SK-N-SH (cell line): ENCODE measurements at regions not wholly inside any gene's neighbourhood (a gene's known extent, or its start where the extent isn't known, plus 50 kb on each side); places are given as distances from the start of the nearest gene placed in this dataset.

Source experiments
- CTCF ChIA-PET: fragments of 300-600, 350-600 bp; formaldehyde crosslinking; extraction: SDS; loops from one replicate; lab custom pipeline; 2021; lab: Yijun Ruan, JAX
- POLR2A ChIA-PET: fragments of 350-600 bp; sonication (Branson Sonifier 250); formaldehyde crosslinking; extraction: SDS; loops from one replicate; lab custom pipeline; 2020; ENCODE audit warnings: antibody characterized with exemption, inconsistent platforms; lab: Yijun Ruan, JAX
- DNase-seq: peaks from one replicate; pipeline ENCODE4 v3.0.0; 2012
- H2AFZ ChIP-seq: fragments of 200-600 bp; sonication (generic); 2 replicates; pipeline ENCODE4 v1.8.1; 2016; ENCODE audit warnings: antibody characterized with exemption, mild to moderate bottlenecking, low read depth
- H3F3A ChIP-seq: fragments of 200-600 bp; sonication (generic); replicated peaks from 2 replicates; pipeline ENCODE3; 2016; ENCODE audit warnings: antibody characterized with exemption, mild to moderate bottlenecking; ENCODE audit not compliant: insufficient read depth
- H3K27ac ChIP-seq, 2 experiments: fragments of 200-500 bp in 1 of 2; fragments of 200-600 bp in 1 of 2; sonication (Bioruptor generic) in 1 of 2; sonication (generic), shearing (Covaris generic) in 1 of 2; 2 replicates each; pipeline versions ENCODE4 v1.5.1 to v1.6.1; 2014 to 2016; ENCODE audit warnings: low read depth in 2 of 2, inconsistent platforms in 1 of 2, low read length in 1 of 2, mild to moderate bottlenecking in 1 of 2, mixed read lengths in 1 of 2
- H3K27me3 ChIP-seq: fragments of 200-600 bp; sonication (generic), shearing (Covaris generic); 2 replicates; pipeline ENCODE4 v1.6.1; 2016; ENCODE audit warnings: mixed run types; ENCODE audit not compliant: insufficient read depth
- H3K36me3 ChIP-seq, 2 experiments: fragments of 200-500 bp in 1 of 2; fragments of 200-600 bp in 1 of 2; sonication (Bioruptor generic) in 1 of 2; sonication (generic) in 1 of 2; replicated peaks in 1 of 2; 2 replicates each; pipeline versions ENCODE3 to v1.5.1; 2014 to 2016; ENCODE audit warnings: low read length in 1 of 2, mild to moderate bottlenecking in 1 of 2; ENCODE audit not compliant: insufficient read depth in 2 of 2, control insufficient read depth in 1 of 2
- H3K4me1 ChIP-seq, 2 experiments: fragments of 200-500 bp in 1 of 2; fragments of 200-600 bp in 1 of 2; sonication (Bioruptor generic) in 1 of 2; sonication (generic), shearing (Covaris generic) in 1 of 2; 2 replicates each; pipeline versions ENCODE4 v1.5.1 to v1.6.1; 2014 to 2016; ENCODE audit warnings: low read depth in 1 of 2, low read length in 1 of 2, mixed run types in 1 of 2; ENCODE audit not compliant: insufficient read depth in 2 of 2, control insufficient read depth in 1 of 2
- H3K4me2 ChIP-seq: fragments of 200-600 bp; sonication (generic), shearing (Covaris generic); 2 replicates; pipeline ENCODE4 v1.6.1; 2017; ENCODE audit warnings: mixed run types
- H3K4me3 ChIP-seq, 2 experiments: fragments of 200-500 bp in 1 of 2; fragments of 200-600 bp in 1 of 2; sonication (Bioruptor generic) in 1 of 2; sonication (generic), shearing (Covaris generic) in 1 of 2; 2 replicates each; pipeline versions ENCODE4 v1.5.1 to v1.8.1; 2014 to 2016; ENCODE audit warnings: low read depth in 2 of 2, inconsistent platforms in 1 of 2, low read length in 1 of 2, mild to moderate bottlenecking in 1 of 2, mixed read lengths in 1 of 2, moderate library complexity in 1 of 2
- H3K79me2 ChIP-seq: fragments of 200-600 bp; sonication (generic); 2 replicates; pipeline ENCODE4 v1.8.1; 2017; ENCODE audit warnings: mild to moderate bottlenecking; ENCODE audit not compliant: insufficient read depth
- H3K9ac ChIP-seq: fragments of 200-600 bp; sonication (generic); 2 replicates; pipeline ENCODE4 v1.6.1; 2017; ENCODE audit warnings: mixed run types
- H3K9me2 ChIP-seq: fragments of 200-600 bp; sonication (generic); 2 replicates; pipeline ENCODE4 v1.6.1; 2017; ENCODE audit warnings: mixed run types
- H3K9me3 ChIP-seq: fragments of 200-600 bp; sonication (generic); 2 replicates; pipeline ENCODE4 v1.6.1; 2017; ENCODE audit warnings: mixed run types, mild to moderate bottlenecking, moderate library complexity
- H4K20me1 ChIP-seq: fragments of 200-600 bp; sonication (generic); 2 replicates; pipeline ENCODE4 v1.6.1; 2017; ENCODE audit warnings: mild to moderate bottlenecking, mixed run types; ENCODE audit not compliant: insufficient read depth
- EP300 ChIP-seq, 2 experiments: IDR thresholded peaks; 2 replicates each; pipeline versions ENCODE4 v1.4.0 to v1.6.1; 2012; ENCODE audit warnings: borderline replicate concordance in 1 of 2, low read depth in 1 of 2, low read length in 1 of 2
- EZH2phosphoT487 ChIP-seq: fragments of 200-600 bp; sonication (generic); IDR thresholded peaks from 2 replicates; pipeline ENCODE4 v1.6.1; 2017; ENCODE audit warnings: low read depth, mixed run types, mild to moderate bottlenecking, antibody characterized with exemption, moderate library complexity, borderline replicate concordance
- FOXJ3 ChIP-seq: sonication (generic); formaldehyde crosslinking; IDR thresholded peaks from 2 replicates; pipeline ENCODE4 v1.5.1; 2020; ENCODE audit warnings: mild to moderate bottlenecking, missing genetic modification reagents
- FOXM1 ChIP-seq: IDR thresholded peaks from 2 replicates; pipeline ENCODE4 v1.4.0; 2012; ENCODE audit warnings: low read depth, mild to moderate bottlenecking
- GATA2 ChIP-seq: sonication (generic); formaldehyde crosslinking; IDR thresholded peaks from 2 replicates; pipeline ENCODE4 v1.5.0; 2020; ENCODE audit warnings: mild to moderate bottlenecking, missing genetic modification reagents
- MXI1 ChIP-seq: IDR thresholded peaks from 2 replicates; pipeline ENCODE4 v1.6.1; 2012; ENCODE audit warnings: mild to moderate bottlenecking, low read depth, low read length, improper control_type of control experiment
- NRF1 ChIP-seq: IDR thresholded peaks from 2 replicates; pipeline ENCODE4 v1.6.1; 2012; ENCODE audit warnings: low read depth, mild to moderate bottlenecking, low read length
- POLR2AphosphoS5 ChIP-seq: IDR thresholded peaks from 2 replicates; pipeline ENCODE4 v1.6.1; 2012; ENCODE audit warnings: low read depth, low read length
- RCOR1 ChIP-seq: fragments of 150-350 bp; IDR thresholded peaks from 2 replicates; pipeline ENCODE4 v1.6.1; 2017; ENCODE audit warnings: antibody characterized with exemption, low read length
- RXRA ChIP-seq: IDR thresholded peaks from 2 replicates; pipeline ENCODE4 v1.4.0; 2012; ENCODE audit warnings: low read depth, mild to moderate bottlenecking, borderline replicate concordance
- SMC3 ChIP-seq: IDR thresholded peaks from 2 replicates; pipeline ENCODE4 v1.6.1; 2012; ENCODE audit warnings: low read depth, low read length, improper control_type of control experiment
- TCF12 ChIP-seq: IDR thresholded peaks from 2 replicates; pipeline ENCODE4 v1.4.0; 2012
- TEAD4 ChIP-seq: IDR thresholded peaks from 2 replicates; pipeline ENCODE4 v1.4.0; 2012; ENCODE audit warnings: mild to moderate bottlenecking, borderline replicate concordance; ENCODE audit not compliant: insufficient read depth
- YY1 ChIP-seq: IDR thresholded peaks from 2 replicates; pipeline ENCODE4 v1.4.0; 2012; ENCODE audit warnings: low read depth, mild to moderate bottlenecking
- WGBS: methylation state at CpG from one replicate; pipeline ENCODE4 v1.1.6; 2017; ENCODE audit warnings: low lambda C conversion rate; 5-methylcytosine and 5-hydroxymethylcytosine counted together
- TF ChIP-seq, protein P1 (sequence below): fragments of 150-350 bp; IDR thresholded peaks from 2 replicates; pipeline ENCODE4 v1.6.1; 2017; ENCODE audit warnings: antibody characterized with exemption, low read length, low read depth, borderline replicate concordance
- TF ChIP-seq, protein P2 (sequence below): IDR thresholded peaks from 2 replicates; pipeline ENCODE4 v1.4.0; 2012; ENCODE audit warnings: low read depth, borderline replicate concordance
- TF ChIP-seq, protein P3 (sequence below): IDR thresholded peaks from 2 replicates; pipeline ENCODE4 v1.4.0; 2012; ENCODE audit warnings: low read depth
- TF ChIP-seq, protein P4 (sequence below): fragments of 150-350 bp; IDR thresholded peaks from 2 replicates; pipeline ENCODE4 v1.6.1; 2016; ENCODE audit warnings: mild to moderate bottlenecking, low read depth, low read length

- no peaks in the 10 kb centered on the region for H3K9me2 ChIP-seq
- no peaks in the 10 kb centered on the region for H3K27me3 ChIP-seq
- H3K79me2 ChIP-seq = no peaks in the 10 kb centered on the region
- H3K4me1 ChIP-seq = no peaks in the 10 kb centered on the region
- WGBS = 0% methylated on average over 1 of the region's 1 CpG
- H3F3A ChIP-seq = no peaks in the 10 kb centered on the region
- CTCF ChIA-PET = no interaction called here
- H3K4me2 ChIP-seq = no peak overlapping the region
- DNase-seq = no peak
- no peak overlapping the region for H3K4me3 ChIP-seq
- no peak overlapping the region for H2AFZ ChIP-seq
- H3K27ac ChIP-seq = no peak overlapping the region
- H3K9me3 ChIP-seq = 0 out of 2 replicates have a peak, but pooled peaks cover 3% of the 10 kb centered on the region
- no peaks in the 10 kb centered on the region for H3K36me3 ChIP-seq
- no peaks in the 10 kb centered on the region for H4K20me1 ChIP-seq
- no peak for TF ChIP-seq EP300 (IDR thresholded peaks at IDR 0.05; ENCODE audit: borderline replicate concordance in 1 of 2, low read depth in 1 of 2, low read length in 1 of 2)
- no peak for TF ChIP-seq RCOR1
- TF ChIP-seq, protein P1, sequence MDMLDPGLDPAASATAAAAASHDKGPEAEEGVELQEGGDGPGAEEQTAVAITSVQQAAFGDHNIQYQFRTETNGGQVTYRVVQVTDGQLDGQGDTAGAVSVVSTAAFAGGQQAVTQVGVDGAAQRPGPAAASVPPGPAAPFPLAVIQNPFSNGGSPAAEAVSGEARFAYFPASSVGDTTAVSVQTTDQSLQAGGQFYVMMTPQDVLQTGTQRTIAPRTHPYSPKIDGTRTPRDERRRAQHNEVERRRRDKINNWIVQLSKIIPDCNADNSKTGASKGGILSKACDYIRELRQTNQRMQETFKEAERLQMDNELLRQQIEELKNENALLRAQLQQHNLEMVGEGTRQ = no peak
- TF ChIP-seq, protein P2, sequence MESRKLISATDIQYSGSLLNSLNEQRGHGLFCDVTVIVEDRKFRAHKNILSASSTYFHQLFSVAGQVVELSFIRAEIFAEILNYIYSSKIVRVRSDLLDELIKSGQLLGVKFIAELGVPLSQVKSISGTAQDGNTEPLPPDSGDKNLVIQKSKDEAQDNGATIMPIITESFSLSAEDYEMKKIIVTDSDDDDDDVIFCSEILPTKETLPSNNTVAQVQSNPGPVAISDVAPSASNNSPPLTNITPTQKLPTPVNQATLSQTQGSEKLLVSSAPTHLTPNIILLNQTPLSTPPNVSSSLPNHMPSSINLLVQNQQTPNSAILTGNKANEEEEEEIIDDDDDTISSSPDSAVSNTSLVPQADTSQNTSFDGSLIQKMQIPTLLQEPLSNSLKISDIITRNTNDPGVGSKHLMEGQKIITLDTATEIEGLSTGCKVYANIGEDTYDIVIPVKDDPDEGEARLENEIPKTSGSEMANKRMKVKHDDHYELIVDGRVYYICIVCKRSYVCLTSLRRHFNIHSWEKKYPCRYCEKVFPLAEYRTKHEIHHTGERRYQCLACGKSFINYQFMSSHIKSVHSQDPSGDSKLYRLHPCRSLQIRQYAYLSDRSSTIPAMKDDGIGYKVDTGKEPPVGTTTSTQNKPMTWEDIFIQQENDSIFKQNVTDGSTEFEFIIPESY = no peak
- no peak for TF ChIP-seq TCF12
- no peak for TF ChIP-seq EZH2phosphoT487
- no peak for TF ChIP-seq FOXJ3
- TF ChIP-seq NRF1 = no peak
- no peak for TF ChIP-seq GATA2 (CRISPR knock-in tag)
- TF ChIP-seq SMC3 = no peak
- TF ChIP-seq, protein P3, sequence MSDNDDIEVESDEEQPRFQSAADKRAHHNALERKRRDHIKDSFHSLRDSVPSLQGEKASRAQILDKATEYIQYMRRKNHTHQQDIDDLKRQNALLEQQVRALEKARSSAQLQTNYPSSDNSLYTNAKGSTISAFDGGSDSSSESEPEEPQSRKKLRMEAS = no peak
- TF ChIP-seq FOXM1 = no peak
- no peak for TF ChIP-seq RXRA
- no peak for TF ChIP-seq YY1
- TF ChIP-seq TEAD4 = no peak
- TF ChIP-seq, protein P4, sequence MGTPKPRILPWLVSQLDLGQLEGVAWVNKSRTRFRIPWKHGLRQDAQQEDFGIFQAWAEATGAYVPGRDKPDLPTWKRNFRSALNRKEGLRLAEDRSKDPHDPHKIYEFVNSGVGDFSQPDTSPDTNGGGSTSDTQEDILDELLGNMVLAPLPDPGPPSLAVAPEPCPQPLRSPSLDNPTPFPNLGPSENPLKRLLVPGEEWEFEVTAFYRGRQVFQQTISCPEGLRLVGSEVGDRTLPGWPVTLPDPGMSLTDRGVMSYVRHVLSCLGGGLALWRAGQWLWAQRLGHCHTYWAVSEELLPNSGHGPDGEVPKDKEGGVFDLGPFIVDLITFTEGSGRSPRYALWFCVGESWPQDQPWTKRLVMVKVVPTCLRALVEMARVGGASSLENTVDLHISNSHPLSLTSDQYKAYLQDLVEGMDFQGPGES = no peak
- TF ChIP-seq MXI1 = no peak
- TF ChIP-seq POLR2AphosphoS5 = no peak
- POLR2A ChIA-PET = no interaction called here
- H3K9ac ChIP-seq = no peak overlapping the region
These were observed 167.6 kb downstream of the NDUFA10 start for GRCh38 chr2:239857591-239857990.
